SK-N-SH (cell line): ENCODE measurements at regions not wholly inside any gene's neighbourhood (a gene's known extent, or its start where the extent isn't known, plus 50 kb on each side); places are given as distances from the start of the nearest gene placed in this dataset.

Source experiments
- CTCF ChIP-seq: fragments of 200-600 bp; sonication (generic); IDR thresholded peaks from 2 replicates; pipeline ENCODE4 v1.6.1; 2017; ENCODE audit warnings: antibody characterized with exemption, mild to moderate bottlenecking, moderate library complexity
- ELF1 ChIP-seq: IDR thresholded peaks from 2 replicates; pipeline ENCODE4 v1.4.0; 2012
- EP300 ChIP-seq, 2 experiments: IDR thresholded peaks; 2 replicates each; pipeline versions ENCODE4 v1.4.0 to v1.6.1; 2012; ENCODE audit warnings: borderline replicate concordance in 1 of 2, low read depth in 1 of 2, low read length in 1 of 2
- FOXM1 ChIP-seq: IDR thresholded peaks from 2 replicates; pipeline ENCODE4 v1.4.0; 2012; ENCODE audit warnings: low read depth, mild to moderate bottlenecking
- MAX ChIP-seq: IDR thresholded peaks from 2 replicates; pipeline ENCODE4 v1.4.0; 2012; ENCODE audit warnings: low read depth
- MXI1 ChIP-seq: IDR thresholded peaks from 2 replicates; pipeline ENCODE4 v1.6.1; 2012; ENCODE audit warnings: mild to moderate bottlenecking, low read depth, low read length, improper control_type of control experiment
- NFIC ChIP-seq: IDR thresholded peaks from 2 replicates; pipeline ENCODE4 v1.4.0; 2012; ENCODE audit warnings: borderline replicate concordance
- NRF1 ChIP-seq: IDR thresholded peaks from 2 replicates; pipeline ENCODE4 v1.6.1; 2012; ENCODE audit warnings: low read depth, mild to moderate bottlenecking, low read length
- RXRA ChIP-seq: IDR thresholded peaks from 2 replicates; pipeline ENCODE4 v1.4.0; 2012; ENCODE audit warnings: low read depth, mild to moderate bottlenecking, borderline replicate concordance
- ZBTB33 ChIP-seq: IDR thresholded peaks from 2 replicates; pipeline ENCODE4 v1.4.0; 2012; ENCODE audit warnings: low read depth, borderline replicate concordance

- no peak for TF ChIP-seq CTCF
- no peak for TF ChIP-seq ELF1
- TF ChIP-seq NRF1 = no peak
- no peak for TF ChIP-seq MAX
- no peak for TF ChIP-seq EP300 (IDR thresholded peaks at IDR 0.05; ENCODE audit: borderline replicate concordance in 1 of 2, low read depth in 1 of 2, low read length in 1 of 2)
- no peak for TF ChIP-seq NFIC
- TF ChIP-seq RXRA = no peak
- TF ChIP-seq FOXM1 = no peak
- TF ChIP-seq ZBTB33 = no peak
- TF ChIP-seq MXI1 = no peak
Measured at GRCh38 chr5:42217791-42218190, 205.4 kb upstream of the GHR start.
